PC-9 (cell line): ENCODE measurements at regions not wholly inside any gene's neighbourhood (a gene's known extent, or its start where the extent isn't known, plus 50 kb on each side); places are given as distances from the start of the nearest gene placed in this dataset.

Experiments
- EZH2 ChIP-seq: fragments of 200-600 bp; sonication (generic); IDR thresholded peaks from 2 replicates; pipeline ENCODE4 v1.8.0; 2017; ENCODE audit warnings: antibody characterized with exemption, low read depth
- TF ChIP-seq, protein P1 (sequence below): fragments of 200-600 bp; sonication (generic); conservative IDR thresholded peaks from 2 replicates; pipeline ENCODE4 v1.6.1; 2017; ENCODE audit warnings: mixed run types, antibody characterized with exemption, mild to moderate bottlenecking, moderate library complexity

DNA sequence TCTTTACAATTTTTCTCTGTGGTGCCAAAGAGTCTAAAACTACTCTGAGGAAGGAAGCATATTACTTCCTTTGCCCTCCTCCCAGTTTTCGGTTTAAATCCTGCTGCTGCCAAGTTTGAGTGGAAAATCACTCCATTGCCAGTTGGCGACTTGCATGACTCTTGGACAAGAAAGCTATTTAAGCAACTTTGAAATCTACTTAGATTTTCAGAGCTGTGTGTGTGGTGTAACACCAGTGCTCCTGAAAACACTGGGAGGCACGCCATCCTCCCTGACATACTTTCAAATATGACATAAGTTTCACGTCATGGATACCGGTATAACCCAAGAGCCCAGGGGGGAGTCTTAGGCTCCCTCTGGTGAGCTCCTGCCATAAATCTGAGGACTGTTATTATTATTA, 83.5 kb upstream of the RIOK2 start:
- TF ChIP-seq, protein P1, sequence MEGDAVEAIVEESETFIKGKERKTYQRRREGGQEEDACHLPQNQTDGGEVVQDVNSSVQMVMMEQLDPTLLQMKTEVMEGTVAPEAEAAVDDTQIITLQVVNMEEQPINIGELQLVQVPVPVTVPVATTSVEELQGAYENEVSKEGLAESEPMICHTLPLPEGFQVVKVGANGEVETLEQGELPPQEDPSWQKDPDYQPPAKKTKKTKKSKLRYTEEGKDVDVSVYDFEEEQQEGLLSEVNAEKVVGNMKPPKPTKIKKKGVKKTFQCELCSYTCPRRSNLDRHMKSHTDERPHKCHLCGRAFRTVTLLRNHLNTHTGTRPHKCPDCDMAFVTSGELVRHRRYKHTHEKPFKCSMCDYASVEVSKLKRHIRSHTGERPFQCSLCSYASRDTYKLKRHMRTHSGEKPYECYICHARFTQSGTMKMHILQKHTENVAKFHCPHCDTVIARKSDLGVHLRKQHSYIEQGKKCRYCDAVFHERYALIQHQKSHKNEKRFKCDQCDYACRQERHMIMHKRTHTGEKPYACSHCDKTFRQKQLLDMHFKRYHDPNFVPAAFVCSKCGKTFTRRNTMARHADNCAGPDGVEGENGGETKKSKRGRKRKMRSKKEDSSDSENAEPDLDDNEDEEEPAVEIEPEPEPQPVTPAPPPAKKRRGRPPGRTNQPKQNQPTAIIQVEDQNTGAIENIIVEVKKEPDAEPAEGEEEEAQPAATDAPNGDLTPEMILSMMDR = no peak
- TF ChIP-seq EZH2 = no peak
